ENCODE measurements at regions not wholly inside any gene's neighbourhood (a gene's known extent, or its start where the extent isn't known, plus 50 kb on each side); places are given as distances from the start of the nearest gene placed in this dataset.

GRCh38 chr9:16221366-16221765, 649.1 kb downstream of the BNC2 start:
- H3K27me3 ChIP-seq: no peaks in the 10 kb centered on the region
- WGBS, 2 donors: 23 to 32% methylated on average over 6 of the region's 6 CpGs
- peak; percentile 85 to 89 for DNase-seq
- no peaks in the 10 kb centered on the region for H3K36me3 ChIP-seq
- intact Hi-C loops (cut with DNase I): no loop called here
- peaks cover 27 to 30% of the 10 kb centered on the region in 2 donors for H3K4me1 ChIP-seq
- no peak overlapping the region for H3K4me3 ChIP-seq (replicated peaks in 1 of 3)
- H3K9me3 ChIP-seq: no peaks in the 10 kb centered on the region
- TF ChIP-seq POLR2A (IDR thresholded peaks at IDR 0.05) (no peak), CTCF (IDR thresholded peaks at IDR 0.05) (no peak)
- H3K27ac ChIP-seq: peak overlapping the region in 2 of 3 donors; percentile 9 to 23

- WGBS, 2 donors: 55 to 56% methylated on average over 3 of the region's 3 CpGs
- TF ChIP-seq POLR2A (IDR thresholded peaks at IDR 0.05): no peak
- no peak for TF ChIP-seq CTCF (IDR thresholded peaks at IDR 0.05)
- H3K27ac ChIP-seq: peak overlapping the region in 2 of 3 donors; percentile 9 to 23
- intact Hi-C loops (cut with DNase I): no loop called here
- no peaks in the 10 kb centered on the region for H3K9me3 ChIP-seq
- no peaks in the 10 kb centered on the region for H3K27me3 ChIP-seq
- no peaks in the 10 kb centered on the region for H3K36me3 ChIP-seq
- no peak for DNase-seq
- peaks cover 24 to 27% of the 10 kb centered on the region in 2 donors for H3K4me1 ChIP-seq
- no peak overlapping the region for H3K4me3 ChIP-seq (replicated peaks in 1 of 3)
These were observed 648.5 kb downstream of the BNC2 start for GRCh38 chr9:16221822-16222547.

GRCh38 chr9:16223074-16223871, 647.2 kb downstream of the BNC2 start:
- intact Hi-C loops (cut with DNase I): no loop called here
- H3K27me3 ChIP-seq: no peaks in the 10 kb centered on the region
- DNase-seq: peak; percentile 85 to 91

GRCh38 chr9:16230731-16231130, 639.7 kb downstream of the BNC2 start:
- intact Hi-C loops (cut with DNase I): no loop called here

More at GRCh38 chr9:16223074-16223871, 647.2 kb downstream of the BNC2 start:
- Histone ChIP-seq H3K27ac (peak overlapping the region; percentile 15 to 18 (median 18)), H3K4me3 (replicated peaks in 1 of 3) (no peak overlapping the region), H3K9me3 (no peaks in the 10 kb centered on the region), H3K4me1 (peaks cover 24 to 27% of the 10 kb centered on the region in 2 donors), H3K36me3 (no peaks in the 10 kb centered on the region)
- TF ChIP-seq POLR2A (IDR thresholded peaks at IDR 0.05) (no peak), CTCF (IDR thresholded peaks at IDR 0.05) (no peak)
- WGBS, 2 donors: 76 to 89% methylated on average over 13 to 17 of the region's 17 CpGs

More at GRCh38 chr9:16230731-16231130, 639.7 kb downstream of the BNC2 start:
- Histone ChIP-seq H3K4me1 (peaks cover 0 to 6% of the 10 kb centered on the region in 2 donors), H3K4me3 (replicated peaks in 1 of 3) (no peak overlapping the region), H3K9me3 (no peaks in the 10 kb centered on the region), H3K27me3 (no peaks in the 10 kb centered on the region), H3K27ac (peak overlapping the region in 2 of 3 donors; percentile 51 to 61), H3K36me3 (no peaks in the 10 kb centered on the region)
- DNase-seq: peak; percentile 82 to 86
- WGBS, 2 donors: 47 to 64% methylated on average over 9 to 10 of the region's 10 CpGs
- no peak for TF ChIP-seq POLR2A (IDR thresholded peaks at IDR 0.05)
- TF ChIP-seq CTCF (IDR thresholded peaks at IDR 0.05): no peak
